CD14-positive monocyte (primary cell): ENCODE measurements at regions not wholly inside any gene's neighbourhood (a gene's known extent, or its start where the extent isn't known, plus 50 kb on each side); places are given as distances from the start of the nearest gene placed in this dataset.

Experiments used
- DNase-seq, 3 donors: peaks; one replicate each; pipeline ENCODE4 v3.0.0-alpha.2; 2011 to 2022
- H2AFZ ChIP-seq: 2 replicates; pipeline ENCODE4 v1.6.0; 2012; ENCODE audit warnings: mild to moderate bottlenecking, low read depth, low read length, inconsistent platforms; ENCODE audit not compliant: insufficient read depth, poor library complexity, severe bottlenecking
- H3K27ac ChIP-seq, 2 donors: 1 replicate in 1 of 2; 2 replicates in 1 of 2; pipeline ENCODE4 v1.5.1; 2012 to 2013; ENCODE audit warnings: low read length in 2 of 2, control low read depth in 1 of 2, inconsistent platforms in 1 of 2, low read depth in 1 of 2, mild to moderate bottlenecking in 1 of 2
- H3K27me3 ChIP-seq, 2 donors: one replicate each; pipeline versions ENCODE4 v1.6.0 to v1.6.1; 2011 to 2013; ENCODE audit warnings: low read length in 2 of 2; ENCODE audit not compliant: control insufficient read depth in 2 of 2, insufficient read depth in 2 of 2
- H3K36me3 ChIP-seq, 2 donors: replicated peaks in 1 of 2; 1 replicate in 1 of 2; 2 replicates in 1 of 2; pipeline versions ENCODE4 v1.5.1 to v1.6.1; 2012 to 2013; ENCODE audit warnings: low read length in 2 of 2, control low read depth in 1 of 2, inconsistent platforms in 1 of 2, mild to moderate bottlenecking in 1 of 2; ENCODE audit not compliant: insufficient read depth in 2 of 2, control insufficient read depth in 1 of 2
- H3K4me1 ChIP-seq, 2 donors: 1 replicate in 1 of 2; 2 replicates in 1 of 2; pipeline versions ENCODE4 v1.5.1 to v1.6.1; 2012 to 2013; ENCODE audit warnings: low read length in 2 of 2, control low read depth in 1 of 2, inconsistent platforms in 1 of 2, mild to moderate bottlenecking in 1 of 2, moderate library complexity in 1 of 2; ENCODE audit not compliant: insufficient read depth in 2 of 2, control insufficient read depth in 1 of 2
- H3K4me2 ChIP-seq: replicated peaks from 2 replicates; pipeline ENCODE3; 2012; ENCODE audit warnings: low read length, moderate library complexity, mild to moderate bottlenecking; ENCODE audit not compliant: poor library complexity, severe bottlenecking; ENCODE audit errors: extremely low read depth
- H3K4me3 ChIP-seq, 3 experiments: fragments of 200-600 bp in 1 of 3; sonication (generic) in 1 of 3; replicated peaks in 1 of 3; 1 replicate in 2 of 3; 2 replicates in 1 of 3; pipeline ENCODE4 v1.5.1; 2011 to 2013; ENCODE audit warnings: low read length in 3 of 3, mild to moderate bottlenecking in 3 of 3, control low read depth in 2 of 3, low read depth in 2 of 3, inconsistent platforms in 1 of 3, moderate library complexity in 1 of 3
- H3K79me2 ChIP-seq: 2 replicates; pipeline ENCODE4 v1.6.0; 2012; ENCODE audit warnings: mild to moderate bottlenecking, control low read depth, inconsistent platforms, low read length, moderate library complexity; ENCODE audit not compliant: insufficient read depth
- H3K9ac ChIP-seq: 2 replicates; pipeline ENCODE4 v1.6.0; 2017; ENCODE audit warnings: low read length, mild to moderate bottlenecking; ENCODE audit not compliant: insufficient read depth, poor library complexity, severe bottlenecking
- H3K9me3 ChIP-seq, 2 donors: replicated peaks in 1 of 2; 1 replicate in 1 of 2; 2 replicates in 1 of 2; pipeline versions ENCODE4 v1.5.1 to v1.6.1; 2012 to 2013; ENCODE audit warnings: low read length in 2 of 2, control low read depth in 1 of 2; ENCODE audit not compliant: control insufficient read depth in 1 of 2, insufficient read depth in 1 of 2
- H4K20me1 ChIP-seq: 2 replicates; pipeline ENCODE4 v1.6.0; 2012; ENCODE audit warnings: mild to moderate bottlenecking, low read length, control low read depth, moderate library complexity; ENCODE audit not compliant: insufficient read depth
- H3K27ac Mint-ChIP-seq, 7 donors: one replicate each; pipeline ENCODE4 v1.8.0; 2020; ENCODE audit warnings: mild to moderate bottlenecking in 7 of 7, mixed read lengths in 7 of 7, moderate library complexity in 6 of 7, inconsistent platforms in 2 of 7
- H3K27me3 Mint-ChIP-seq, 3 donors: one replicate each; pipeline ENCODE4 v1.8.0; 2021 to 2022; ENCODE audit warnings: low read depth in 3 of 3, mild to moderate bottlenecking in 3 of 3, mixed read lengths in 3 of 3, moderate library complexity in 3 of 3, inconsistent platforms in 1 of 3
- H3K36me3 Mint-ChIP-seq, 2 donors: one replicate each; pipeline ENCODE4 v1.8.0; 2020; ENCODE audit warnings: mixed read lengths in 2 of 2, inconsistent platforms in 1 of 2, mild to moderate bottlenecking in 1 of 2
- H3K4me1 Mint-ChIP-seq: one replicate; pipeline ENCODE4 v1.8.0; 2020; ENCODE audit warnings: mild to moderate bottlenecking, mixed read lengths
- H3K4me3 Mint-ChIP-seq, 2 donors: one replicate each; pipeline ENCODE4 v1.8.0; 2020; ENCODE audit warnings: mild to moderate bottlenecking in 2 of 2, mixed read lengths in 2 of 2, moderate library complexity in 1 of 2
- H3K9me3 Mint-ChIP-seq, 7 donors: one replicate each; pipeline ENCODE4 v1.8.0; 2020 to 2022; ENCODE audit warnings: mixed read lengths in 7 of 7, mild to moderate bottlenecking in 6 of 7, moderate library complexity in 6 of 7, inconsistent platforms in 2 of 7
- WGBS: methylation state at CpG from one replicate; pipeline ENCODE4 v1.1.5; 2013; ENCODE audit warnings: missing lambda C conversion rate; ENCODE audit not compliant: insufficient coverage; 5-methylcytosine and 5-hydroxymethylcytosine counted together
- intact Hi-C, 2 donors: fragments of 100-400 bp; cut with micrococcal nuclease; formaldehyde crosslinking; loops; one replicate each; pipeline versions ENCODE4 v1.15.0 to v1.15.1; 2023
- TF ChIP-seq, protein P1 (sequence below): fragments of 200-600 bp; IDR thresholded peaks from one replicate; pipeline ENCODE4 v1.8.0; 2022; ENCODE audit warnings: antibody characterized with exemption, mild to moderate bottlenecking

DNA sequence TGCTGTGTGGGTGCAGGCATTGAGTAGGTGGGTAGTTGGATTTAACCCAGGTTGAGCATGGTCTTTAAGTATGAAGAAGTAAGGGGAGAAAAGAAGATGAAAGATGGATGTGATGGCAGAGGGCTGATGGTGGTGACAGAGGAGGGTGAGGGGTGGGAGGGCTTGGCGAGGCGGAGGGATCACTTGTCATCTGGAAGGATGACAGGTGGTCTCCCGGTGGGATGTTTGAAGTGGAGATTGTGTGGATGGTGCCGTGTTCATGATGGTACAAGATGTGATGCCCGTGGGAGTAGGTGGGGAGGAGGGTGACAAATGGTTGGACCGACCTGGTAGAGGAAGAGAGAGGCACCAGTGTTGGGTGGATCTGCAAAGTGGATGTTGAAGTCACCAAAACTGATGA, 208.8 kb downstream of the RPLP1 start:
- no peaks in the 10 kb centered on the region for H3K36me3 ChIP-seq
- H3K4me1 Mint-ChIP-seq = peaks cover 30% of the 10 kb centered on the region
- no peak overlapping the region for H2AFZ ChIP-seq
- H3K9ac ChIP-seq = no peak overlapping the region
- no peaks in the 10 kb centered on the region for H3K9me3 ChIP-seq
- peak overlapping the region in 1 of 2 donors; percentile 45 for H3K27ac ChIP-seq
- no peaks in the 10 kb centered on the region for H3K9me3 Mint-ChIP-seq
- intact Hi-C loops = loop anchor here in 1 of 2 donors (10.0 kb wide), 1 partner anchor 853 kb away; no protein-coding TSS in a partner anchor
- peaks cover 41 to 50% of the 10 kb centered on the region in 2 donors for H3K4me1 ChIP-seq
- H3K4me3 ChIP-seq = peak overlapping the region in 1 of 3 experiments; percentile 27
- H3K4me2 ChIP-seq = no peak overlapping the region
- no peaks in the 10 kb centered on the region for H4K20me1 ChIP-seq
- TF ChIP-seq, protein P1, sequence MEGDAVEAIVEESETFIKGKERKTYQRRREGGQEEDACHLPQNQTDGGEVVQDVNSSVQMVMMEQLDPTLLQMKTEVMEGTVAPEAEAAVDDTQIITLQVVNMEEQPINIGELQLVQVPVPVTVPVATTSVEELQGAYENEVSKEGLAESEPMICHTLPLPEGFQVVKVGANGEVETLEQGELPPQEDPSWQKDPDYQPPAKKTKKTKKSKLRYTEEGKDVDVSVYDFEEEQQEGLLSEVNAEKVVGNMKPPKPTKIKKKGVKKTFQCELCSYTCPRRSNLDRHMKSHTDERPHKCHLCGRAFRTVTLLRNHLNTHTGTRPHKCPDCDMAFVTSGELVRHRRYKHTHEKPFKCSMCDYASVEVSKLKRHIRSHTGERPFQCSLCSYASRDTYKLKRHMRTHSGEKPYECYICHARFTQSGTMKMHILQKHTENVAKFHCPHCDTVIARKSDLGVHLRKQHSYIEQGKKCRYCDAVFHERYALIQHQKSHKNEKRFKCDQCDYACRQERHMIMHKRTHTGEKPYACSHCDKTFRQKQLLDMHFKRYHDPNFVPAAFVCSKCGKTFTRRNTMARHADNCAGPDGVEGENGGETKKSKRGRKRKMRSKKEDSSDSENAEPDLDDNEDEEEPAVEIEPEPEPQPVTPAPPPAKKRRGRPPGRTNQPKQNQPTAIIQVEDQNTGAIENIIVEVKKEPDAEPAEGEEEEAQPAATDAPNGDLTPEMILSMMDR = no peak
- no peak overlapping the region for H3K4me3 Mint-ChIP-seq
- H3K36me3 Mint-ChIP-seq = peaks cover 9 to 10% of the 10 kb centered on the region in 2 donors
- DNase-seq = no peak
- no peaks in the 10 kb centered on the region for H3K79me2 ChIP-seq
- no peak overlapping the region for H3K27ac Mint-ChIP-seq
- peaks cover 5 to 8% (median 7%) of the 10 kb centered on the region in 3 donors for H3K27me3 Mint-ChIP-seq
- no peaks in the 10 kb centered on the region for H3K27me3 ChIP-seq
- 95% methylated on average over 6 of the region's 6 CpGs for WGBS

DNA sequence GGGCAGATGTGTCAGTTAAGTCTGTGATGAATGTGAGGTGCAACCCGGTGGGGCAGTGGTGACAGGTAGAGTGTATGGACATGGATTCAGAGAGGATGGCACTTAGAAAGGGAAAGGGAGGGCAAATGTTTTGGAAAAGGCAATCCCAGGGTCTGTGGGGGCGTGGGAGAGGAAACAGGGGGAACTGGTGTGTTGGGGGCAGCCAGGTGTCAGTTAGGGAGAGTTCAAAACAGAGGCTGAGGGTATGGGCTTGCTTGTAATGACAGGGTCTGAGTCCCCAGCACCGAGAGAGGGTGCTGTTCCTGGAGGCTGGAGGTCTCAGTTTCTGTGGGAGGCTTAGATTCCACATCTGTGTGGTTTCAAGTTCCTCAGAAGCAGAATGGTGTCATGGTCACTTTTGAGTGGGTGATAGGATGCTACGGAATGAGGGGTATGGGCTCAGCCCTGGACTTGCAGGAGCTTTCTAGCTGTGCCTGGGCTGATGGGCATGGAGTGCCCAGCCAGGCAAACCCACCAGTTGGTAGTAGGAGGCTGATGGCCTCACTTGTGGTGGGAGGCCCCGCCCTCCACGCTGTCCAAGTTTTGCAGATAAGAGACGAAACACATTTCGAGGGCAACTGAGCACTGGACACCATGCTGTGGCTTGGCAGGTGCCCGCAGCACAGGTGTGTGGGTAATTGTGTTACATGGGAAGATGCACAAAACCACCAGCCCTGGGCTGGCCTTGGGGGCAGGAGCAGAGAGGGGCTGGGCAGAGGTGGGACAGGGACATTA, 209.4 kb downstream of the RPLP1 start:
- DNase-seq = no peak
- intact Hi-C loops = loop anchor here in 1 of 2 donors (10.0 kb wide), 1 partner anchor 853 kb away; no protein-coding TSS in a partner anchor
- Histone ChIP-seq H3K36me3 (no peaks in the 10 kb centered on the region), H3K9ac (no peak overlapping the region), H4K20me1 (no peaks in the 10 kb centered on the region), H3K27ac (no peak overlapping the region), H3K4me1 (peaks cover 47 to 56% of the 10 kb centered on the region in 2 donors), H3K27me3 (no peaks in the 10 kb centered on the region), H2AFZ (no peak overlapping the region), H3K79me2 (no peaks in the 10 kb centered on the region), H3K4me2 (no peak overlapping the region), H3K4me3 (no peak overlapping the region), H3K9me3 (no peaks in the 10 kb centered on the region)
- H3K27ac Mint-ChIP-seq = peak overlapping the region in 3 of 7 donors; percentile 1 to 66 (median 8)
- H3K9me3 Mint-ChIP-seq = no peaks in the 10 kb centered on the region
- TF ChIP-seq, protein P1 = no peak
- 91% methylated on average over 9 of the region's 9 CpGs for WGBS
- H3K27me3 Mint-ChIP-seq = peaks cover 4 to 5% (median 4%) of the 10 kb centered on the region in 3 donors
- peaks cover 32% of the 10 kb centered on the region for H3K4me1 Mint-ChIP-seq
- H3K36me3 Mint-ChIP-seq = peaks cover 9 to 11% of the 10 kb centered on the region in 2 donors
- no peak overlapping the region for H3K4me3 Mint-ChIP-seq
